ENCODE measurements at regions not wholly inside any gene's neighbourhood (a gene's known extent, or its start where the extent isn't known, plus 50 kb on each side); places are given as distances from the start of the nearest gene placed in this dataset.
"Not testable (repeated sequence)": the region's sequence is repeated elsewhere in the genome, so short reads cannot be mapped to it uniquely, and the experiment has no call there.

GRCh38 chr17:33697557-33697956, 404.5 kb upstream of the ASIC2 start:
- DNase-seq (ENCODE audit: low read depth): no peak

DNA sequence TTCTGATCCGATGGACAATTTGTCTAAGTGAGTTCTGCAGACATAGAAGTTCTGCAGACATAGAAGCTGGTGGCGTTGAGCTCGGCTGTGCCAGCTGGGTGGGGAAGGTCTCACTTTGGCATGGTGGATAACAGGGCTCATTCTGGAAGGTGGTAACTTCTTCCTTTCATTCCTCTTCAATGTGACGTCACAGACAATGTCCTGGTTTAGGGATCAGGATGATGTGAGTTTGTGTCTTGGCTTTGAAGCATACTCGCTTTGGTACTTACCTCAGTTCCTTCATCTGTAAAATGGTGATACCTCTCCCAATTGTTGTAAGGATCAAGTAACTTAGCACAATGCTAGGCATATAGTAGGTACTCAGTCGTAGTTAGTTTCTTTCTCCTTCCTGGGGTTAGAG, 408.8 kb upstream of the ASIC2 start:
- no peak for DNase-seq (ENCODE audit: low read depth)

DNA sequence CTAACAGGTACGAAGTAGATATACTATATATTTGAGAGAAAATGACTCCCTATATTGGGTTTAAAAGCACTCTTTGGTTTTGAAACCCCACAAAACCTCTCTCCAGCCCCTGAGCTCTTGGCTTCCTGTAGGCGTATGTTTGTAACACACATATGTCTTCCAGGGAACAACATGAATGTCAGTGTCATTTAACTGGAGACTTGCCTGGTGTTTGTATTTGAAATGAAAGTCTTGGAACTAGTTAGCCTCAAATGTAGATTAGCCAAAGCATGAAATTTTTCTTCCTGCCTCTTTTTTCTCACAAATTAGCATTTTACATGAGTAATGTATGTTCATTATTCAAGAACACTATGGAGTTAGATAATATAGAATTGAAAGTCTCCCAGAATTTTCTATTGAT, 411.8 kb upstream of the ASIC2 start:
- no peak for DNase-seq (ENCODE audit: low read depth)

DNA sequence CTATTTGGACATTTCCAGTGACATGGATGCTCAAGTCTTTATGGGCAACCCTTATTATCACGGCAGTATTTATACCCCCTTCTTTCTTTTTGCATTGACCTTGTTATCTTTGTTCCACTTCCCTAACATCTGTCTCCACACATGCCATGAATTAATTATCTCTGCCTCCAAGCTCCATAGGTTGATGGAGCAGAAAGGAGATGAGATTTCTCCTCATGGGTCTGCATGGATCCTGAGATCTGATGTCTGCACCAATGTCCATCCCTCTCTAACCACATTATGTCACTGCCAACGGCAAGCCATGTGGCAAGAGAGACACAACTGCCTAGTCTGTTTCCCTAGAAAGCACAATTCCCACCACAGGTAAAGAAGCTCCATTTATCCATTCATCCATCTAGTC, 416.8 kb upstream of the ASIC2 start:
- DNase-seq (ENCODE audit: low read depth): no peak

DNA sequence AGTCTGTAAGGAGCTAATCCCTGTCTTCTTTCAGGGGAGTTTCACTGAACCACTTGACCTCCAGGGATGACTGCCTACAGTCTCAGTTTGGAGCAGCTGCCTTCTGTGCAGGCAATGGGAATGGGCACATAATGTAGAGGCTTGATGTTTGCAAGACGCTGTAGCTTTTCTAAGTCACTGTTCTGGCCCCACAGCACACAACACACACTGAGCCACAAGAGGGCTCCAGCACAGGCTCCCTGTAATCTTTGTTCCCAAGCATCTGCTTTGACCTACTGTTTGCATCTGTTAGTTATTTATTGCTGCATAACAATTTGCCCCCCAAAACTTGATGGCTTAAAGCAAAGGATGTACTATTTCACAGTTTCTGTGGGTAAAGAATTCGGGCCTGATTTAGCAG, 419.0 kb upstream of the ASIC2 start:
- no peak for DNase-seq (ENCODE audit: low read depth)

GRCh38 chr17:33716957-33717356, 423.9 kb upstream of the ASIC2 start:
- DNase-seq (ENCODE audit: low read depth): no peak

DNA sequence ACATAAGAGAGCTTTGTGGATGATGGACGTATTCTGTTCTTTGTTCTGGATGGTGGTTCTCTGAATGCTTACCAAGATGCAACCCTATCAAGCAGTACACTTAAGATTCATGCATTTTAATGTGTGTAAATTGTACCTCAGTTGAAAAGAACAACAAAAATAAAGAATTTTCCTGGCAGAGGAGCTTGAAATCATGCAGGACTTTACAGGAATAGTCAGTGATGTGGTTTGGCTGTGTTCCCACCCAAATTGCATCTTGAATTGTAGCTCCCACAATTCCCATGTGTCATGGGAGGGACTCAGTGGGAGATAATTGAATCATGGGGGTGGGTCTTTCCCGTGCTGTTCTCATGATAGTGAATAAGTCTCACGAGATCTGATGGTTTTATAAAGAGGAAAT, 430.6 kb upstream of the ASIC2 start:
- DNase-seq (ENCODE audit: low read depth): not testable (repeated sequence)

GRCh38 chr17:33725675-33726271, 432.7 kb upstream of the ASIC2 start:
- no peak for DNase-seq (ENCODE audit: low read depth)

DNA sequence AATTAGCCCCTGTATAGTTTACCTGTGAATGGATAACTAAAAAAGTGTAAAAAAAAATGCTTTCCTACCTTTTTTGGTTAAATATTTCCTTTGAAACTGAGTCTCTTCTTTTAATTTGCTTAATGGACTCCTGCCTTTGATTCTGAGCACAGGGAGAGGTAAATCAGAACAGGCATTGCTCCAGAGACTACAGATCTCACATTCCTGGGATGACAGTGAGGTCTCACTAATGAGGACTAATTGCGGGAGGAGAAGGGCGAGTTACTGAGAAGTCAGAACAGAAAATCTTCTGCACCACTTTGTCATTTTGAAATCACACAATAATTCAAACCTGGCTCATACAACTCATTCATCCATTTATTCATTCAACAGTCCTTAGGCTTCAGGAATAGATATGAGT, 437.0 kb upstream of the ASIC2 start:
- no peak for DNase-seq (ENCODE audit: low read depth)

- no peak for DNase-seq (ENCODE audit: low read depth)
Measured at GRCh38 chr17:33732116-33732515, 439.0 kb upstream of the ASIC2 start.

GRCh38 chr17:33739714-33740113, 446.6 kb upstream of the ASIC2 start:
- no peak for DNase-seq (ENCODE audit: low read depth)

- DNase-seq (ENCODE audit: low read depth): no peak
Measured at GRCh38 chr17:33745047-33745760, 452.1 kb upstream of the ASIC2 start.

- DNase-seq (ENCODE audit: low read depth): no peak
Measured at GRCh38 chr17:33749171-33749570, 456.1 kb upstream of the ASIC2 start.

GRCh38 chr17:33750943-33751701, 458.0 kb upstream of the ASIC2 start:
- peak; percentile 8 for DNase-seq (ENCODE audit: low read depth)

GRCh38 chr17:33751702-33752065, 458.6 kb upstream of the ASIC2 start:
- no peak for DNase-seq (ENCODE audit: low read depth)

DNA sequence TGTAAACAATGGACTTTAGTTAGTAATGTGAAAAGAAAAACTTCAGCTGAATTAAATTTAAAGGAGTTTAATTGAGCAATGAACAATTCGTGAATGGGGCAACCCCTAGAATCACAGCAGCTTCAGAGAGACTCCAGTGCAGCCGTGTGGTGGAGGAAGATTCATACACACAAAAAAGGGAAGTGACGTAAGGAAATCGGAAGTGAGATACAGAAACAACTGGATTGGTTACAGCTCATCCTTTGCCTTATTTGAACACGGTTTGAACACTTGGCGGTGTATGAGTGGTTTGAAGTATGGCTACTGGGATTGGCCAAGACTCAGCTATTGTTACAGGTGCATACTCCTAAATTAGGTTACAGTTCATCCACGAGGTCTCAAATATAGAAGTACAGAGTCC, 460.4 kb upstream of the ASIC2 start:
- DNase-seq (ENCODE audit: low read depth): no peak

- DNase-seq (ENCODE audit: low read depth): no peak
Measured at GRCh38 chr17:33756021-33756420, 462.9 kb upstream of the ASIC2 start.

DNA sequence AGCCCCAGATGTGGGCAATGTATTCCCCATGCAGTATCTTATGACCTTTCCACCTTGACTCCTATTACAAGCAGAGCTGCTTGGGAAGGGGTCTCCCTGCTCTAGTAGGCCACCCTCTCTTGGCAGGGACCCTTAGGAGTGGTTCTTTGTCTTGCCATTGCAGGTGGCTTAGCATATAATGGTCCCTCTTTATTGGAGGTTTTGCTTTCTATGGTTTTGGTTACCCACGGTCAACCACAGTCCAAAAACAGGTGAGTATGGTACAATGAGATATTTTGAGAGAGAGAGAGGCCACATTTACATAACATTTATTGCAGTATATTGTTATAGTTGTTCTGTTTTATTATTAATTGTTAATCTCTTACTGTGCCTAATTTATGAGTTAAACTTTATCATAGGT, 472.8 kb upstream of the ASIC2 start:
- DNase-seq (ENCODE audit: low read depth): no peak

GRCh38 chr17:33766721-33767120, 473.6 kb upstream of the ASIC2 start:
- DNase-seq (ENCODE audit: low read depth): no peak

GRCh38 chr17:33769066-33769465, 476.0 kb upstream of the ASIC2 start:
- no peak for DNase-seq (ENCODE audit: low read depth)

DNA sequence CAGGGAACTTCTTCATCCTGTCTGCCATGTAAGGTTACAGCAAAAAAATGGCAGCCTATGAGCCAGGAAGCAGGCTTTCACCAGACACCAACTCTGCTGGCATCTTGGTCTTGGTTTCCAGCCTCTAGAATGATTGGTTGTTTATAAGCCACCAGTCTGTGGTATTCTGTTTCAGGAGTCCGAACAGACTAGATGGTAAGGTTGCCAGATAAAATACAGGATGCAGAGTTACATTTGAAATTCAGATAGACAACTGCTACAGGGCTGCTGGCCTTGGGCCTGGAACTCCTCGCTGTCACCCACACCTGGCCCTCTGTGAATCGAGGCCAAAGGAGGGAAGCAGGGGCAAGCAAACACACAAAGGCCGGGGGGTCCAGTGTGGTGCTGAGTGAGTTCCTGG, 478.8 kb upstream of the CCL2 start:
- DNase-seq (ENCODE audit: low read depth): no peak

DNA sequence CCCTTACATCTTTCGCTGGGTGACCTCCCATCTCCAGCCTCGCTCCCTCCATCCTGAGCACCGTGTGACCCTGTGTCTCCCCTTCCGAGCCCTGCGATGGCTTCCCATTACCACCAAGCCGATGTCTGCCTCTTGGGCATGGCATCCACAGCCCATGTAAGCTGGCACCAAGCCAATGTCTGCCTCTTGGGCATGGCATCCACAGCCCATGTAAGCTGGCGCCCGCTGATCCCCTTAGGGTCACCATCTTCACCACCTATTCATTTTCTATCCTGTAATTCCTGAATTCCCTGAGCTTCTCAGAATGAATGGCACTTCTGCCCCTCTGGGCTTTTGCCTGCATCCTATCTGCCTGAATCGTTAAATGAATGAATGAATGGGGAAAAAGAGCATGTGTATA, 478.2 kb upstream of the CCL2 start:
- no peak for DNase-seq (ENCODE audit: low read depth)

- no peak for DNase-seq (ENCODE audit: low read depth)
Measured at GRCh38 chr17:33777674-33778073, 477.4 kb upstream of the CCL2 start.
